GM21390 (cell line): ENCODE measurements at regions not wholly inside any gene's neighbourhood (a gene's known extent, or its start where the extent isn't known, plus 50 kb on each side); places are given as distances from the start of the nearest gene placed in this dataset.
"Not testable (repeated sequence)": the region's sequence is repeated elsewhere in the genome, so short reads cannot be mapped to it uniquely, and the experiment has no call there.

Source experiments
- ATAC-seq: cut with Tn5 transposase; IDR thresholded peaks from one replicate; pipeline ENCODE4 v1.9.1; 2021; ENCODE audit not compliant: unreplicated experiment

DNA sequence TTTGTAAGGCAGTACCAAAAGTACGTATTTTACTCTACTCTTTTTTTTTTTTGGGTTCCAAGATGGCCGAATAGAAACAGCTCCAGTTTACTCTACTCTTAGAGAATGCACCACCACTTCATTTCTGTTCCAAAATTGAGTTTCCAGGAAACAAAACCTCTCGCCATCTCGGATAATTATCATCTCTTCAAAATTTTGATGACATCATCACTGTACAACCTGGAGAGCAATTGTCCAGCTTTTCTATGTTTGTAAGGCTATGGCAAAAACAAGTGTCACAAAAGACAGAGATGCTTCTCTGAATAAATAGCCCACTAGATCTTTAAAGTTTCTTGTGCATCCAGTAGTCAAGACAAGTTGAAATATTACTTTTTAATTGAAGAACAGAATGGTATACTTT, 1631.9 kb upstream of the CDH6 start:
- no peak for ATAC-seq

DNA sequence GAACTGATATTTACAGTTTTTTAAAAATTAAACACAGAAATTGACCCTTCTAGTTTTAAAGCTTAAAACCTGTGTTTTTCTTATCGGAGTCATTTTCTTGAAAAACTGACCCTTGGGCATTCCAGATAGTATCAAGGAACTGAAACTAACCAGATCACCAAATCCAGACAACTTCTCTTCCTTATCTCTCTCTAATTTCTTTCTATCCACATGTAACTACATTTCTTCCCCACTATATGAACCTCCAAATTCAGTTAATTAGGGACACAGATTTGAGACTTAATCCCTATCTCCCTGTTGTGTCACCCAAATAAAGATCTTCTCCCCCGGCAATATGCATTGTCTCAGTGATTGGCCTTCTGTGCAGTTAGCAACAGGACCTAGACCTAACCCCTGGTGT, 1643.0 kb upstream of the CDH6 start:
- ATAC-seq, result no peak

- ATAC-seq, result no peak
Measured at GRCh38 chr5:29548262-29548661, 1645.2 kb upstream of the CDH6 start.

GRCh38 chr5:29547236-29547865, 1646.1 kb upstream of the CDH6 start:
- no peak for ATAC-seq

DNA sequence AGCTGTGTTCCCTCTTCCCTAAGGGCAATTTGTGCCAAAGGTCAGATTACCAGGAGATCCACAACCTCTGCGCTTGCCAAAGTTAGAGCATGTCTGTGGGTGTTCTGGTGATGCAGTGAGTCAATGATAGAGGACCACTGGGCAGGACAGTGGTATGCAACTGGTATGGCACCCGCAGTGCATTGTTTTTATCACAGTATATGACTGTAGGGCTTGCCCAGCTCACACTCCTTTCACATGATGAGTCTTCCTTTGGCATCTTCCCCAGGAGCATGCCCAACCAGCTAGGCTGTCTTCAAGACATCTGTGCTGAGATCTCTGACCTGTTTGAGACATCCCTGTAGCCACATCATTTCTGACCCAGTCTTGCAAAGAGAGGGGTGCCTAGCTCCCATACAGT, 1650.0 kb upstream of the CDH6 start:
- no peak for ATAC-seq

DNA sequence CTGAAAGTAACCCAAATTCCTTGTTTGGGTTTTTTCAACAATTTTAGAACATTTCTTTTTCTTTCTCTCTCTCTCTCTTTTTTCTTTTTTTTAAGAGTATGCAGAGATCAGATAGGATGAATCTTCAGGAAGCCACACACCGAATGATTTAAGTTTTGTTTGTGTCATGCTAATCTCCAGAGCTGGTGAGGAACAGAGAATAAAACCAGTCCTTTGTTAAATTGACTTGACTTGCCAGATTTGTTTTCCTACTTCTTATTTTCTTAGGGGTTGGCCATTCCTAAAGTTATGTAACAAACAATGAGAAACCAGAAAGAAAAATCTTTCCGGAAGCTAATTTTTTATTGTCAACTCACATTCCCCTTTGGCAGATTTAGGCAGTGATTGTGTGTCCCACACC, 1669.3 kb upstream of the CDH6 start:
- no peak for ATAC-seq

- ATAC-seq, result no peak
Measured at GRCh38 chr5:29518176-29518575, 1675.3 kb upstream of the CDH6 start.

DNA sequence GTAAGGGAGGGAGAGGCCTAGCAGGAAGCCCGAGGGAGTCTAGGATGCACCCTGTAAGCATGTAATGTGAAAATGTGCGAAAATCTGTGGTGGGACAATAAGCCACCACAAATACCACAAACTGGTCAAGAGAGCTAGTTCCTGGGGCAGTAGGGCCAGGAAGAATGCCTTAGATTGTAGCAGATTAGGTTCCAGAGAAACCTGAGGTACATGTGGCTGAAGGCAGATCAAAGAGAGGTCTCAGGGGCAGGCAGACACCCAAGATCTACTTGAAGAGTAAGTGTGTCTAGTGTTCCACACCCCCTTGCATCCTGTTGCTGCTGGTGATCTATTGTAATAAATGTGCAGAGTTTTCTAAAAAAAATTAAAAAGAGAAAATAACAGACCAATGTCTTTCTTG, 1677.3 kb upstream of the CDH6 start:
- ATAC-seq, result no peak

DNA sequence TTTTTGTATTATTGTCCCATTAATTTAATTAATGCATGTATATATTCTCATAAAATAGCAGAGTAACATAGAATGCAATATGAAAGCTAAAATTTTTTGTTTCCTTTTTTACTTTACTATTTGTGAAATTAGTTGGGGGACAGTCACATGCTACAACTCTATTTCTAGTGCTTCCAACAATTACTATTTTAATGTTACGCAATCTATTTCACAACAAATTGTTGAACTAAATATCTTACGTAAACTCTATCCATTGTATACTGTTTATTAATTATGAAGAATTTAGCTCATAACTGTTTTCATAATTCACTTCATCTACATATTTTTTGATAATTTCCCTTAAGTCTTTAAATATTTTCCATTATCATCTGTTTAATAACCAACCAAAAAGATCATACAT, 1685.4 kb upstream of the CDH6 start:
- no peak for ATAC-seq

DNA sequence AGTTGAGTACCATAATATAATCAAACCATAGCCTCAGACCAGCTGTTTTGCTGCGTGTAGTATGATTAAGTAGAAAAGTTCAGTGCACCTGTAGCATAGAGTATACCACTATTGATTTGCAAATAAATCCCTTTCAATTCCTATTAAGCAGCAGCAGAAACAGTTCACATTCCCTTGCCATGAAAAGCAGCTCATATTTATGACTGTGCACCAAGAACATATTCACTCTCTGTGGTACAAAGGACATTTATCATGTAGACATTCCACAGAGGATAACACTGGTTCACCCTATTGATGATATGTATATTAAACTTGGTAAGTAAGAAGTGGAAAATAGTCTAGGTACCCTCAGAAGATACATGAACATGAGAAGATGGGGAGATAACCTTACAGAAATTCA, 1689.1 kb upstream of the CDH6 start:
- no peak for ATAC-seq

- no peak for ATAC-seq
Measured at GRCh38 chr5:29498860-29499259, 1694.6 kb upstream of the CDH6 start.

DNA sequence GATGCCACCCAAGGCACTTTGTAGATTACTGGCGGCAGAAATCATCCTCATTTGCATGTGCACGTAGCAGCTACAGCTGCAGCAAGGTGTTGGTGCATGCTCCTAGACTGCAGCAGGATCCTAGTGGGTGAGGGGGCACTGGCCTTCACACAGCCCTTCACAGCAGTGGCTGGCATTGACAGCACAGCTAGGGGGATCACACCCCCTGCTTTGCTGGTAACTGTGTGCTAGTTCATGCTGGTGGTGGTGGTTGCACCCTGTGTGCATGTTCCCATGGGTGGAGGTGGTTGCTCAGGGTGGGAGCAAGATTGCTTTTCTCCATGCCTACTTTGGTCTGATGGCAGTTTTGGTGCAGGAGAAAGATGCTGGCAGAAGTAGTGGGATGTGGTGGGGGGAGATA, 1695.1 kb upstream of the CDH6 start:
- ATAC-seq, result no peak

GRCh38 chr5:29485333-29485732, 1708.2 kb upstream of the CDH6 start:
- ATAC-seq, result no peak

- ATAC-seq, result no peak
Measured at GRCh38 chr5:29469581-29469980, 1723.9 kb upstream of the CDH6 start.

DNA sequence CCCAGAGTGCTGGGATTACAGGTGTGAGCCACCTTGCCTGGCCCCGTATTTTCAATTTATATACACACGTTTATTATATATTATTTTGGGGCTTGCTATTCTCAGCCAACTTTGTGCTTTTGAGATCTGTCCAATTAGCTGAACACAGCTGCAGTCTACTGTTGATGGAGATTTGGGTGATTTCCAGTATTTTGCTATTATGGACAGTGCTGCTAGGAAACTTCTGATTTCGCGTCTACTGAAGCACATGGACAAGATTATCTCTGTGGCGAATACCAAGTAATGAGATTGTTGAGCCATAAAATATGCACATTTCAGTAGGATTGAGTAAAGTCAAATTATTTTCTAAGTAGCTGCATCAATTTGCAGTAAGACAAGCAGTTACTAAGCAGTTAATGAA, 1731.2 kb upstream of the CDH6 start:
- ATAC-seq, result no peak

- no peak for ATAC-seq
Measured at GRCh38 chr5:29460971-29461559, 1732.4 kb upstream of the CDH6 start.

GRCh38 chr5:29451004-29451403, 1742.5 kb upstream of the CDH6 start:
- ATAC-seq, result not testable (repeated sequence)

DNA sequence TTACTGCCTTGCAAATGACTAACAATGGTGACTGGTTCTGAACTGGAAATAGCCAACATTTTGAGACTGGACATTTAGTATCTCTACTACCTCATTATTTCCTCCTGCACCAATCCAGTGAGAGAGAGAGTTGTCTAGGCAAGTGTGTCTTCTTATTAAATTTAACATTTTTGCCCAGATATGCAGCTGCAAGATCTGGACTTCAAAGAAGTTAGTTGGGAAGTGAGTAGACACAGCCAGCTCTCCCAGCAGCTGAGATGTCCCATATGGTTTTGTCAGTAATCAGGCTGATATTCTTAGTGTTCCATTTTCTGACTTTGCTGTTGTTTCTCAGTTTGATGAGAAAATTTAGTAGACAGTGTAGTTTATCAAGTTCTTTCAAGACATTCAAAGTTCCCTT, 1778.8 kb upstream of the CDH6 start:
- ATAC-seq, result no peak

- no peak for ATAC-seq
Measured at GRCh38 chr5:29412979-29413378, 1780.5 kb upstream of the CDH6 start.

DNA sequence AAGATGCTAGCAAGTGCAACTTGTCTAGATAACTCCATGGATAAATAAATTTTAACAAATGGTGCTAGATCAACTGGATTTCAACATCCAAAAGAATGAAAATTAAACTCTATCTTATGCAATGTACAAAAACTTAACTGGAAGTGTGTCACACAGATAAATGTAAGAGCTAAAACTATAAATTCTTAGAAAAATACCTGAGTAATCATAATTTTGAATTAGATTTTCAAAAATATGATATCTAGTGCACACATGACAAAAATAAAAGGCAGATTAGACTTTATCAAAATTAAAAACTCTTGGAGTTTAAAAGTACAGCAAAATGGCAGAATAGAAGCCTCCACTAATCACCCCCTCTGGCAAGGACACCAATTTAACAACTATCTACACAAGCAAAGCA, 1791.2 kb upstream of the CDH6 start:
- ATAC-seq, result no peak

- no peak for ATAC-seq
Measured at GRCh38 chr5:29389993-29390392, 1803.5 kb upstream of the CDH6 start.

DNA sequence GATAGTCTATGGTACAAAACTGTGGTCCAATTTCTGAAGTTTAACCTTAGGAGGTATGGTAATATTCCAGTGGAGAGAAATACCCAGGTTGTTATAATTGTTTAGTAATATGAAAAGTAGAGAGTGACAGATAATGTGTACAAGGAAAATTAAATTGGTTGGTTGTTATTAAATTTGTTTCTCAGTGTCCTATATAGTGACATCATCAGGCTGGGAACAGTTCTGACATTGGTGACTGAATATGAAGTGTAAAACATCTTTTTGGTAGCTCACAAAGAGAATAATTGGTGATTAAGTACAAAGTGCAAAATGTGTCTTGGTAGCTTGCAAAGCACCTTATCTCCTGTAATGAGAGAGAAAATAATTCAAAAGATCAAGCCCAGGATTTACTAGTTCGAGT, 1806.1 kb upstream of the CDH6 start:
- ATAC-seq, result no peak

- no peak for ATAC-seq
Measured at GRCh38 chr5:29382780-29383179, 1810.7 kb upstream of the CDH6 start.
